HG02870 (cell line): ENCODE measurements at regions not wholly inside any gene's neighbourhood (a gene's known extent, or its start where the extent isn't known, plus 50 kb on each side); places are given as distances from the start of the nearest gene placed in this dataset.
"Not testable (repeated sequence)": the region's sequence is repeated elsewhere in the genome, so short reads cannot be mapped to it uniquely, and the experiment has no call there.

Source experiments
- ATAC-seq: cut with Tn5 transposase; IDR thresholded peaks from one replicate; pipeline ENCODE4 v1.9.1; 2021; ENCODE audit warnings: mild to moderate bottlenecking, moderate library complexity; ENCODE audit not compliant: unreplicated experiment

GRCh38 chr2:111282162-111282561, 161.4 kb downstream of the BCL2L11 start:
- ATAC-seq: not testable (repeated sequence)

DNA sequence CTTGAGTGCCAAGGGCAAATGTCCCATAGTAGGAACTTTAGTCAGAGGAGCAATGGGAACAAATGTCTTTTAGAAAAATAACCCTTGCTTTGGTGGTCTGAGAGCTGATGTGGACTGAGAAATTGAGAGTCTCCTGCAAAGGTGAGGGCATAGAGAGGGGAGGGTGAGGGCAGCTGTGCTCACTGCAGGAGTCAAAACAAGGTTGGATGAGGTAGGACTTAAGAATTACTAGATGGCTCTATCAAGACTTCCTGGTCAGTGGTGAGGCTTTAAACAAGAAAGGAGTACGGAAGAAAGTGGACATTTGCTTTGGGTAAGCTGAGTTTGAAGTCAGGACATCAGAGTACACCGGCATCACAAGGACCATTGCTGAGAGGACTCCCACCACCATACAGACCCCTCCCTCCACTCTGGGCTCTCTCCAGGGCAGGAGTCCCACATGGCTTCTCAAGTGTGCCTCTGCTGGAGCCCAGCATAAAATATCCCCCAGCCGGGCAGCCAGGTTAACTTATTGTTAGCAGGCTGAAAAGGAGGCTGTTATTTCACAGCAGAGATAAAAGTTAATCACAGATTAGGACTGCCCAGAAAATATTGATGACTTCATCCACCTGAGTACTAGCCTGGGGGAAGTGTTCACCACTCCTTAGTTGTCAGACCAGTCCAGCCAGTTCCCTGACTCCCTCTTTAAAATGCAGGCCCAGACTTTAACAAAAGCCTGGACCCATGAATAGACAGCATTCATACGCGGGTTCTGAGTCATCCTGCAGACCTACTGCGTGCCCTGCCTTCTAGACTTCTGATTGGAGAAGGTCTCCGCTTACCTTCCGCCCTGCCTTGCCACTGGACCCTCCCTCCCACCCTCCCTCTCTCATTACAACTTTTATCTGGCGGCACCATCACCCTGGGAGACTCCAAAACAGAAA, 167.2 kb downstream of the BCL2L11 start:
- not testable (repeated sequence) for ATAC-seq

DNA sequence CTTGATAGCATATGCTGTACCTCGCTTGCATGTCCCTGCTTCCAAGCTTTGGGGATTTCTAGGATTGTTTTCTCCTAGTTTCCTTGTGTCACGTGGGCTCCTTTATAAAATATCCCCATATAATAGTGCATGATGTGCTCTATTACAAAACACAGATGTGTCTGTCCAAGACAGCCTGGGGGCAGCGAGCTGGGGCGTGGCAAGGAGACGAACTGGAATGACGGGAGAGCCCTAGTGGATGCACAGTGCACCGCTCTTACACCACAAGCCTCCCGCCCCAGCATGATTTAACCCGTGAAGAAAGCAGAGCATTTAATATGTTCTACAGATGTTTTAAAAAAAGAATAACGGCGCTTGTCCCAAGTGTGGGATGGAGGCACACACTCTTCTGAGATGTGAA, 169.7 kb downstream of the BCL2L11 start:
- ATAC-seq: not testable (repeated sequence)

DNA sequence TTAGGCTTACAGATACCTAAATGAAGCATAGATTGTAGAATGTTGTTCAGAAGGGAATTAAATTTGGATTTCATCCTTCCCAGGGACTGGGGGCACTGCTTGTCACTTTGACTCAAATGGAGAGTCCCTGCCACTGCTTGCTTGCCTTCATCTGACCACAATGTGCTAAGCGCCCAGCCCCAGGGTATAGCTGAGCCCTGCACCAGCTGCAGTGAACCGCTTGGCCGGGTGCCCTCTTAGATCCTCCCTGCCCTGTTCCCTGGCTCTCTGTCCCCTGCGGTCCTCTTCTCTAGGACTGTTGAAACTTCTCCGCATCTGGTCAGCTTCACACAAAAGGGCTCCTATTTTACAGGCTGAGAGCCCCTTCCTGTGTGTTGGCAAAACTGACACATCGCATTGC, 170.9 kb downstream of the BCL2L11 start:
- not testable (repeated sequence) for ATAC-seq

- ATAC-seq: not testable (repeated sequence)
These were observed 171.7 kb downstream of the BCL2L11 start for GRCh38 chr2:111292232-111292968.

DNA sequence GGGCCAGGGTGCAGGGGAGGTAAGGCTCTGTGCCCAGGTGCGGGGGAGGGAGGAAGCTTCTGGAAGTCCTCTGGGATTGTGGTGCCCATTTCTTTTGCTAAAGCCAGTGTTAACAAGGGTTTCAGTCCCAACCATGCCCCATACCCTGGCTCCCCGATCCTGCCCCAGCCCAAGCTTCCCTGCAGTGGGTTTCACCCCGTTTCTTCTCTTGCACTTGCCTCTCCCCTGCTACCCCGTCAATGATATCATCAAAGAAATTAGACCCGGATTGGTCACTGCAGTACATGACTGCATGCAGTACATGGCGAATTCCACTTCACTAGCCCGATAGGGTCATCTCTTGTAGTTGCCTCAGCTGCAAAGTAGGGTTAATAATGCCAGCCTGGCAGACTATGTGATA, 174.0 kb downstream of the BCL2L11 start:
- ATAC-seq: not testable (repeated sequence)

DNA sequence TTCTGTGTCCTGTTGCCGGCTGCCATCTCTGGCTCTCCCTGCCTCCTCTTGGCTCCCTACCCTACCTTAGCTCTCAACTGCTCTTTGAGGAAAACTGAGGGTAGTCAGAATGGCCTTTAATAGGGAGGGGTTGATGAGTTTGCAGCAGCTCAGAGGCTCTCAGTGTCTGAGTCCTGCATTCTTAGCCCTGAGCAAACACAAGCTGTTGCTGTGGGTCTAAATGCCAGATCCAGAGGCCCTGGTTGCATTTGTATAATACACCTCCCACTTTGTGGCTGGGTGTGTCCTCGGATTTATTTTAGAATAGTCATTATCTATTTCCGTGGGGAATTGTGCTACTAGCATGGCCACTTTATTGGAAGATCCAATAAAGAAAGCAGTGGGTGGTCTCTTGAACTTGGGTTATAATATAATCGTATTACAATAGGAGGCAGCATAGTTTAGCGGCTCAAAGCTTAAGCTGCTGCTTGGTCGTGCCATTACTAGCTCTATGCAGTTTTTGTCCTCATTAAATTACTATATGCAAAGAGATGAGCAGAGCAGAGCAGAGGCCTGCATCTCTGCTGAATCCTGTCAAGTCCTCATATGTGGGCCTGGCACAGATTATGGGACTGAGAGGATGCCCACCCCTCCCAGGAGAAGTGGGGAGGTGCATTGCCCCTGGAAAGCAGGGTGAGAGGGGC, 175.5 kb downstream of the BCL2L11 start:
- not testable (repeated sequence) for ATAC-seq

DNA sequence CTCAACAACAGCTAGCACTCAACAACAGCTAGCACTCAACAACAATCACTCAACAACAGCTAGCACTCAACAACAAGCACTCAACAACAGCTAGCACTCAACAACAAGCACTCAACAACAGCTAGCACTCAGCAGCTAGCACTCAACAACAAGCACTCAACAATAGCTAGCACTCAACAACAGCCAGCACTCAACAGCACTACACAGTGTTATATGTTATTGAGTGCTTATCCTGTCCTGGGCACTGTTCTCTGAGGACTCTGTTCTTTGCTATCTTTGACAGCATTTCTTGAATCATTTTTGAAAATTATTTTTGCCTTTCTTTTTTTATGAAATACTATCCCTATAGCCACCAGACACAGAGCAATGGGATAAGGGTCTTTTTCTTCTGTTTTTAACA, 176.4 kb downstream of the BCL2L11 start:
- ATAC-seq: not testable (repeated sequence)

DNA sequence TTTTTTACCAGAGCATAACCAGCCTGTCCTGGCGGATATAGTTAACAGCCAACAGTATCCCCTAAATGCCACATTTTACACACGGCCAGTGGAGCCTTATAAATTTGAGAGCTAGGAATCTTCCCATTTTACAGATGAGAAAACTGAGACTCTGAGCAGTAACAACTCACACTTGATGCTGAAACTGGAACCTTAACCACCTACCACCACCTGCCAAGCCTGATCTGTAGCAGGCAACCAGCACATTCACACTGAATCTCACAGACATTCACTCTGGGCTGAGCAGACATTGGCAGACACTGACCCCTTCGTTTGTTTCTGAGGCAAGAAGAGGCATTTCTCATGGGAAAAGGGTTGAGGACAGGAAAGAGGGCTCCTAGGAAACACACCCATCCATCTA, 178.2 kb downstream of the BCL2L11 start:
- ATAC-seq: not testable (repeated sequence)

GRCh38 chr2:111299635-111300034, 178.9 kb downstream of the BCL2L11 start:
- ATAC-seq: not testable (repeated sequence)

- not testable (repeated sequence) for ATAC-seq
These were observed 181.0 kb downstream of the BCL2L11 start for GRCh38 chr2:111301677-111302076.

GRCh38 chr2:111302397-111303218, 181.9 kb downstream of the BCL2L11 start:
- not testable (repeated sequence) for ATAC-seq

GRCh38 chr2:111307302-111307701, 186.6 kb downstream of the BCL2L11 start:
- ATAC-seq: not testable (repeated sequence)

DNA sequence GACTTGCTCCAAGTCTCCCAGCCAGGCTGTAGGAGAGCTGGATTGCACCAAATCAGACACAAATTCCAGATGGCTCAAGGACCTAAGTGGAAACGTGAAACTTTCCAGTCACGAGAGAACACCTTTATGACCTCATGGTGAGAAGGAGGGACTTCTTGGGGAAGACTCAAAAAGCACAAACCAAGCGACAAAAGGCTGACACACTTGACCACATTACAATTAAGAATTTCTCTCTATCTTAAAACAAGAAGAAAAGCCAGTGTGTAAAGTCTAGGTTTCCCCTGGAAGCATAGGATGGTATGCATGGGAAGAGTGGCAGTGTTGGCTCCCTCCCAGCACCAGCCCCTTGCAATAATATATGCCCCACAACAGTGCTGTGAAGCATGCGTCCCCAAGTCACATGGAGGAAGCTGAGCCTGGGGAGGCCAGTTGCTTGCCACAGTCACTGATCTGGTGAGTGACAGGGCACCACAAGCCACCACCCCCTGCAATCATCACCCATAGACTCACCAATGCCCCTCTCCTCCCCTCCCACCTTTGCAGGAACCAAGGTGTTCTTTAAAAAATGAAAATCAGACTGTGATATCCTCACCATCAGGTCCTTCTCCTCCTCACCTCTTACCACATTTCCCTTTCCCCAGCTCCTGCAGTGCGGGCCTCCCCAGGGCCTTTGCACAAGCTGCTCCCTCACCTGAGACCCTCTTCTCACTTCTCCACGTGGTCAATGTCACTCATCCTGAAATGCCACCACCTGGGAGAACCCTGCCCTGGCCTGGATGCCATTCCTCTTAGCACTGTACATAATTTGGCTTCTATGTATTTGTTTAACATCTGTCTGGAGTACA, 188.7 kb downstream of the BCL2L11 start:
- not testable (repeated sequence) for ATAC-seq

DNA sequence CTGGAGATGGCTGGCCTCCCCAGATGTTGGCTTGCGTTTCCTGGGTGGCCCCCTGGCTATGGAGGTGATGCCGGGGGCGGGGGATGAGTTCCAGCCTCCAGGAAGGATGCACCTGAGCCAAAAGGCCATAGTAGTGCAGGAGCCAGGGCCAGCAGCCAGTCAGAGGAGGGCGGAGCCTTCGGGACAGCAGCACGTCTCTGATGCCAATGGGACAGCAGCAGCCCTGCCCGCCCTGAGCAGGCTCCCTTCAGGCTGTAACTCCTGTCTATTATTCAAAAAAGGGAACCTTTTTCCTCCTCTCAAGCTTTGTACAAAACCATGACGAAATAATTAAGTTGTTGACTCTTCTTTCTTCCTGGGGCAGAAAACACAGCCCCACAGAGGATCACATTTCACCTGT, 189.7 kb downstream of the BCL2L11 start:
- ATAC-seq: not testable (repeated sequence)

- not testable (repeated sequence) for ATAC-seq
These were observed 190.9 kb downstream of the BCL2L11 start for GRCh38 chr2:111311568-111311967.

DNA sequence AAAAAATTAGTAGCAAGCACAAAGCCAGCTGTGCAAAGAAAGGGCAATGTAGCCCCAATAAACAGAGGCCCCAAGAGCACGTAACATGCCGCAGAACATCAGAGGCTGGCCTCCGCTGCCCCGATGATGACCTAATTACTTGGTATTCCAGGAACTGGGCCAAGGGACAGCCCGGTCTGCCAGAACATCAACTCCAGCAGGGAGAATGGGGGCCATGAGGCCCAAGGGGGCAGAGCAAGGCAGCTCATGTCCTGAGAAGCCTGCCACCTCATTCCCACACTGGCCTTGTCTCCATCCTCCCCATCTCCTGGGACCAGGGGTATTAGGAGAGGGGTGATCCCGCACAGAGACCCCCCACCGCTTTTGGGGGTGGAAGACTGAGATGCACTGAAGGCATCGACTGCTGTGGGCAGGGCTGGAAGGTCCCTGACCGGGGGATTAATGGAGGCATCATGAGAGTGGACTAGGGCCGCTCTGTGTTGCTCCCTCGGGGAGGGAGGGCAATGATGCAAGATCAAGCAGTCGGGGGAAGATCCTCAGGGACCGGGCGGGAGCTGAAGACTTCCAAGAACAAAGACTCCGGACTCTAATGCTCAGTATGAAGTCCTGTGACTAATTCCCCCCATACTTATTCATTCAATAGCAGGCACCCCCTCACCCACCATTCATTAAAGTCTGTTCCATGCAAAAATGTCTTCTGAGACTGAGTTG, 192.3 kb downstream of the BCL2L11 start:
- not testable (repeated sequence) for ATAC-seq

DNA sequence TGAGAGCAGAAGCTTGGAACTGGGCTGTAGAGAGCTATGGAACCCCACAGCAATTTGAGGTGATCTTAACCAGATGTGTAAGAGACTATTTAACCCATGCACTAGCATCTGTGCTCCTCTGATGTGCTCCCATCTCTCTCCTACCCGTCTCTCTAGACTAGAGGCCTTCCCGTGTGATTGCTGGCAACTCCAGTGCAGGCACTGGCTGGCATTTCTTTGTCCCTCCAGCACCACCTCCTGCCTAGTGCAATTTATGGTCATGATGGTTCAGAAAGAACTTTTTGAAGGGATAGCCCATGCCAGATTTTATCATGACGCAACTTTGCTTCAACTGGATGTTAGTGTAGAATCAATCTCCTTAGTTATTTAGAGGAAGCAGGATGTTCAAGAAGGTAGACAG, 193.0 kb downstream of the BCL2L11 start:
- not testable (repeated sequence) for ATAC-seq
